ENCODE measurements at regions not wholly inside any gene's neighbourhood (a gene's known extent, or its start where the extent isn't known, plus 50 kb on each side); places are given as distances from the start of the nearest gene placed in this dataset.

DNA sequence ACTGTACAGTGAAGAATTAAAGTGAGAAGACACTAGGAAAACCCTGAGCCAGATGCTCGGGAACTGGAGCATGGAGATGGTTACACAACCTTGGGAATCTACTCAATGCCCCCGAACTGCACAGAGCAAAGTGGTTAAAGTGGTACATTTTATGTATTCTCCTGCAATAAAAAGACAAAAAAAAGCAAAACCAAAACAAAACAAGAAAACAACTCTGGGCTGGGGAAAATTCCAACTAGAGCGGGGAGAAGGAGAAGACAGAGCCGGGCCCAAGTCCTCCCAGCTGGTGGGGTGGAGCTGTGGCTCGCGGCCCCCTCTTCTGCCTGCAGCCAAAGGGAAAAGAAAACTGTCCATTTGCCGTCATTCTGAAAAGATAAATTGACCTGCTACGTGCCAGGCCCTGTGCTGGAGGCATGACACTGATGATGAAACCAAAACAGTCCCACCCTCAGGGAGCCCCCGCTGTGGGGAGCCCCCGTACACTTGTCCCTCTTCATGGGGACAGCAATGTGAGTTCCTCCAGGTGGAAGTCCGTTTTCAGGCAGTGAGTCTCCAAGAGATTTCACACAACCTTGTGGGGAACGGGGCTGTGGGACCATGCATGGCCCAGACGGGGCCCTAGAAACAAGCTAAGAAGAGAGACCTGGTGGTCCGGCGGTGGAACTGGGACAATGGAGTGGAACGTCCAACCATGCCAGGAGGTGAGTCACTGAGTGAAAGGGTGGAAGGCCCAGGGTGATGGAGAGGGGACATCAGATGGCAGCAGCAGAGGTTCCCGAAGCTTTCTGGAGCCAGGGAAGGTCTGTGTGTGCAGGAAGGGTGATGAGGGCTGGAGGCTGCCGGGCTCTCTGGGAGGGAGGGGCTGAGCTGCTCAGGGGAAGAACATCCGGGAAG is 114.8 kb upstream of the COL5A1 start:
- TF ChIP-seq CTCF (IDR thresholded peaks at IDR 0.05) (no peak), EP300 (IDR thresholded peaks at IDR 0.05) (no peak), POLR2A (IDR thresholded peaks at IDR 0.05) (no peak)

All from ovary (tissue), 3 donors.